T-helper 2 cell treated with Interferon-gamma antibody and Interleukin-4, amounts not matched to agents 5 μg/mL and 100 μg/mL, for 36 hours (primary cell): ENCODE measurements at regions not wholly inside any gene's neighbourhood (a gene's known extent, or its start where the extent isn't known, plus 50 kb on each side); places are given as distances from the start of the nearest gene placed in this dataset.

Source experiments
- DNase-seq: peaks from one replicate; pipeline ENCODE4 v3.0.0; 2021; ENCODE audit warnings: low spot score
- H3K27ac Mint-ChIP-seq: one replicate; pipeline ENCODE4 v1.8.0; 2021; ENCODE audit warnings: mild to moderate bottlenecking, mixed read lengths
- H3K27me3 Mint-ChIP-seq: one replicate; pipeline ENCODE4 v1.8.0; 2021; ENCODE audit warnings: low read depth, mixed read lengths
- H3K36me3 Mint-ChIP-seq: one replicate; pipeline ENCODE4 v1.8.0; 2021; ENCODE audit warnings: low read depth, mixed read lengths
- H3K4me1 Mint-ChIP-seq: one replicate; pipeline ENCODE4 v1.8.0; 2021; ENCODE audit warnings: low read depth, mixed read lengths
- H3K4me3 Mint-ChIP-seq: one replicate; pipeline ENCODE4 v1.8.0; 2022; ENCODE audit warnings: mild to moderate bottlenecking, moderate library complexity, mixed read lengths
- H3K9me3 Mint-ChIP-seq: one replicate; pipeline ENCODE4 v1.8.0; 2021; ENCODE audit warnings: mixed read lengths

DNA sequence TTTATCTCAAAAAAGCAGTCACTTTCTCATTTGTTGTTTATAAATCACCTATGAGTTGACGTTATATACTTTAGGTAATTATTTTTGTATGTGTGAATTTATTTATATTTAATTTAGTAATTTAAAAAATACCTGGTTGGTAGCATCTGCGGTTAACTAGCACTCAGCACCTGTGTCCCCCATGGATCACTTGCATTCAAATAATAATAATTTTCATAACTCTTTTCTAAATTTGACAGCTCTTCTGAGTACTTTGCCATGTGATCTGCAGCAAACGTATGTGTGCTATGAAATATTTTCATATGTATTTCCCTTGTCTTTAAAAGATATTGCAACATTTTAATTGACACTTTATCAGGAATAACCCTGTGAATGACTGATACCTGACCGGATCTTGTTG is 88.1 kb downstream of the CMPK2 start:
- Mint-ChIP-seq H3K4me1 (peaks cover 8% of the 10 kb centered on the region), H3K4me3 (no peak overlapping the region), H3K27ac (no peak overlapping the region), H3K27me3 (peaks cover 21% of the 10 kb centered on the region), H3K9me3 (no peaks in the 10 kb centered on the region), H3K36me3 (no peaks in the 10 kb centered on the region)
- DNase-seq, result no peak

- Mint-ChIP-seq H3K36me3 (no peaks in the 10 kb centered on the region), H3K4me1 (peaks cover 7% of the 10 kb centered on the region), H3K27me3 (no peaks in the 10 kb centered on the region), H3K9me3 (no peaks in the 10 kb centered on the region), H3K27ac (peak overlapping the region; percentile 49), H3K4me3 (peak overlapping the region; percentile 23)
- no peak for DNase-seq
Measured at GRCh38 chr2:6780765-6781274, 84.9 kb downstream of the CMPK2 start.

GRCh38 chr2:6782517-6783237 is 83.0 kb downstream of the CMPK2 start:
- DNase-seq, result no peak
- no peaks in the 10 kb centered on the region for H3K36me3 Mint-ChIP-seq
- H3K27me3 Mint-ChIP-seq, result no peaks in the 10 kb centered on the region
- no peak overlapping the region for H3K4me3 Mint-ChIP-seq
- H3K27ac Mint-ChIP-seq, result no peak overlapping the region
- peaks cover 7% of the 10 kb centered on the region for H3K4me1 Mint-ChIP-seq
- H3K9me3 Mint-ChIP-seq, result no peaks in the 10 kb centered on the region

GRCh38 chr2:6783238-6783614 is 82.5 kb downstream of the CMPK2 start:
- no peak overlapping the region for H3K27ac Mint-ChIP-seq
- peaks cover 7% of the 10 kb centered on the region for H3K4me1 Mint-ChIP-seq
- H3K36me3 Mint-ChIP-seq, result no peaks in the 10 kb centered on the region
- no peak overlapping the region for H3K4me3 Mint-ChIP-seq
- DNase-seq, result no peak
- peaks cover 2% of the 10 kb centered on the region for H3K27me3 Mint-ChIP-seq
- H3K9me3 Mint-ChIP-seq, result no peaks in the 10 kb centered on the region

DNA sequence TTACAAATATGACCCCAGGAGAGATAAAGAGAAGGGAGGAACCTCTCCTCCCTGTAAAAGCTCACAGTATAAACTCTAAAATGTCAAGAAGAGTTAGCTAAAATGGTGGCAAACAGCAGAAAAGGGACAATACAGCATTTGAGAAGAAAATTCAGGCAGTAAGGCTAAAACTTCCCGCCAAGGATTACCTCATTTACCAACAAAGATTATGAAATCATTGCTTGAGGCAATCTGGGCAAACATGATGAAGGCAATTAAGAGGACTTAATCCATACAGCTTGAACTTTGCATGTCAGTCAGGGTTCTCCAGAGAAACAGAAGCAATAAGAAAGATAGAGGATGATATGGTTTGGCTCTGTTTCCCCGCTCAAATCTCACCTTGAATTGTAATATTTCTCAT is 81.4 kb downstream of the CMPK2 start:
- Mint-ChIP-seq H3K4me1 (peaks cover 7% of the 10 kb centered on the region), H3K27me3 (peaks cover 4% of the 10 kb centered on the region), H3K27ac (no peak overlapping the region), H3K9me3 (no peaks in the 10 kb centered on the region), H3K36me3 (no peaks in the 10 kb centered on the region), H3K4me3 (no peak overlapping the region)
- no peak for DNase-seq

GRCh38 chr2:6785493-6785892 is 80.2 kb downstream of the CMPK2 start:
- Mint-ChIP-seq H3K4me1 (peaks cover 7% of the 10 kb centered on the region), H3K27me3 (peaks cover 4% of the 10 kb centered on the region), H3K36me3 (no peaks in the 10 kb centered on the region), H3K27ac (no peak overlapping the region), H3K4me3 (no peak overlapping the region), H3K9me3 (no peaks in the 10 kb centered on the region)
- DNase-seq, result no peak

DNA sequence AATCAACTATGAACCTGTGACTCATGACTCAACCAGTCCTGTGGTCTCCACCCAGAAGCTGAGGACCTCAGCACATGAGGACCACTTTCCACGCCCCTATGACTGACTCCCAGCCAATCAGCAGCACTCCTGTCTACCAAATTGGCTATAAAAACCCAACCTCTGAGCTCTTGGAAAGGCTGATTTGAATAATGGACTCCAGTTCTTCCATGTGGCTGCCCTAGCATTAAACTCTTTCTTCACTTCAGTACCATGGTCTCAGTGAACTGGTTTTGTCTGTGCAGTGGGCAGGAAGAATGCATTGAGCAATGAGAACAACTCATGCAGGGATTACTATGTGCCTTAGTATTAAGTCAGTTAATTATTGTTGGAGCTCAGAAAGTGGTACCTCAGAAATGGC is 78.3 kb downstream of the CMPK2 start:
- H3K36me3 Mint-ChIP-seq, result no peaks in the 10 kb centered on the region
- H3K4me1 Mint-ChIP-seq, result no peaks in the 10 kb centered on the region
- H3K27ac Mint-ChIP-seq, result no peak overlapping the region
- DNase-seq, result no peak
- H3K4me3 Mint-ChIP-seq, result no peak overlapping the region
- peaks cover 4% of the 10 kb centered on the region for H3K27me3 Mint-ChIP-seq
- H3K9me3 Mint-ChIP-seq, result no peaks in the 10 kb centered on the region

- Mint-ChIP-seq H3K9me3 (no peaks in the 10 kb centered on the region), H3K27ac (no peak overlapping the region), H3K4me3 (no peak overlapping the region), H3K36me3 (no peaks in the 10 kb centered on the region), H3K4me1 (no peaks in the 10 kb centered on the region), H3K27me3 (peaks cover 4% of the 10 kb centered on the region)
- DNase-seq, result no peak
Measured at GRCh38 chr2:6788614-6789013, 77.1 kb downstream of the CMPK2 start.

DNA sequence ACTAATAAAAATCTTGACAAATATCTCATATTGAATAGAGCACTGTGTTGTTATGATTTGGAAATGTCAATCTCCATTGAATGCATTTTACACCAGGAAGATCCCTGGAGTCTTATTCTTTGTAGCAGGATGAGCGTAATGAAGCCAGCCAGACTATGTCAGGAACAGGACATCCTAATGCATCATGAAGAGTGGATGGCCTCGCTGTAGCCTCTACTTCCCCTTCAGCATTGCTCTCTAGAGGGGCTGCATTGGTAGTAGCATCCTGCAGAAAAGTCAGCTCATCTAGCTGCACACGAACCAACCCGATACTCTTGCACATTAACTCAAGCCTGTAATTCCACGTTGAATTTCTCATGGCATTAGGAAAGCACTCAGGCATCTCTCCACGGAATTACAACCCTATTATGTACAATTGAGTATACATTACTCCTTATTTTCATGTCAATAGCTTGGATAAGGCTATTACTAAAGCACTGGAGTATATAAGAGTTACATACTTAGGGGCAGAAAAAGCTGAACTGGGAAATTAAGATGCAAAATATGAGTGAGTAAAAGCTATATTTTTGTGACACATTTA is 76.1 kb downstream of the CMPK2 start:
- Mint-ChIP-seq H3K27me3 (peaks cover 4% of the 10 kb centered on the region), H3K9me3 (no peaks in the 10 kb centered on the region), H3K4me1 (no peaks in the 10 kb centered on the region), H3K36me3 (no peaks in the 10 kb centered on the region), H3K4me3 (no peak overlapping the region), H3K27ac (no peak overlapping the region)
- DNase-seq, result no peak

- Mint-ChIP-seq H3K4me1 (no peaks in the 10 kb centered on the region), H3K36me3 (no peaks in the 10 kb centered on the region), H3K27me3 (peaks cover 4% of the 10 kb centered on the region), H3K4me3 (no peak overlapping the region), H3K9me3 (no peaks in the 10 kb centered on the region), H3K27ac (no peak overlapping the region)
- DNase-seq, result no peak
Measured at GRCh38 chr2:6791682-6792081, 74.0 kb downstream of the CMPK2 start.

DNA sequence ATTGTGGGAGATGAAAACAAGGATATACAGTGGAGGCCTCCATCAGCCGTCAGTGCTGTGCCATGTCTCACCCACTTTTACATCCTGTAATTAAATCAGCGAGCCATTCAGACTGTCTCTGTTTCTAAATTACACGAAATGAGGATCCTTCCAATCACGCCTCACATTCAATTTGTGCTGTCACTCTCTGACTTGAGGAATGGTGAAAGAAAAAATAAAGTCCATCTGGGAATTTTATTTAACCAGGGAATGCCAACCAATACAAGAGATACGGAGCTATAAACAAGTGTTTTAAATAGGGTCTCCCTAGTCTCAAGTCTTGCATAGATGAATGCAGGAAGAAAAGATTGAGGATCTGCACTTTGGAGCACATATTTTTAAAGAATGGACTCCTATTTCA is 72.8 kb downstream of the CMPK2 start:
- no peaks in the 10 kb centered on the region for H3K9me3 Mint-ChIP-seq
- no peaks in the 10 kb centered on the region for H3K36me3 Mint-ChIP-seq
- no peak overlapping the region for H3K4me3 Mint-ChIP-seq
- H3K27me3 Mint-ChIP-seq, result peaks cover 4% of the 10 kb centered on the region
- no peak for DNase-seq
- no peak overlapping the region for H3K27ac Mint-ChIP-seq
- H3K4me1 Mint-ChIP-seq, result no peaks in the 10 kb centered on the region

GRCh38 chr2:6793371-6793770 is 72.3 kb downstream of the CMPK2 start:
- Mint-ChIP-seq H3K27ac (no peak overlapping the region), H3K9me3 (no peaks in the 10 kb centered on the region), H3K27me3 (peaks cover 2% of the 10 kb centered on the region), H3K4me1 (no peaks in the 10 kb centered on the region), H3K36me3 (no peaks in the 10 kb centered on the region), H3K4me3 (no peak overlapping the region)
- no peak for DNase-seq

GRCh38 chr2:6793913-6794312 is 71.8 kb downstream of the CMPK2 start:
- no peaks in the 10 kb centered on the region for H3K9me3 Mint-ChIP-seq
- H3K27me3 Mint-ChIP-seq, result peaks cover 2% of the 10 kb centered on the region
- no peak for DNase-seq
- H3K4me1 Mint-ChIP-seq, result no peaks in the 10 kb centered on the region
- no peak overlapping the region for H3K4me3 Mint-ChIP-seq
- H3K36me3 Mint-ChIP-seq, result no peaks in the 10 kb centered on the region
- H3K27ac Mint-ChIP-seq, result no peak overlapping the region

GRCh38 chr2:6794448-6794847 is 71.3 kb downstream of the CMPK2 start:
- Mint-ChIP-seq H3K9me3 (no peaks in the 10 kb centered on the region), H3K36me3 (no peaks in the 10 kb centered on the region), H3K27me3 (peaks cover under 1% of the 10 kb centered on the region), H3K27ac (no peak overlapping the region), H3K4me1 (no peaks in the 10 kb centered on the region), H3K4me3 (no peak overlapping the region)
- DNase-seq, result no peak
